GM12801 (cell line): ENCODE measurements at regions not wholly inside any gene's neighbourhood (a gene's known extent, or its start where the extent isn't known, plus 50 kb on each side); places are given as distances from the start of the nearest gene placed in this dataset.

Experiments
- TF ChIP-seq, protein P1 (sequence below): IDR thresholded peaks from one replicate; pipeline ENCODE4 v1.5.1; 2011; ENCODE audit warnings: control low read depth; ENCODE audit not compliant: insufficient read length; ENCODE audit errors: extremely low read depth

DNA sequence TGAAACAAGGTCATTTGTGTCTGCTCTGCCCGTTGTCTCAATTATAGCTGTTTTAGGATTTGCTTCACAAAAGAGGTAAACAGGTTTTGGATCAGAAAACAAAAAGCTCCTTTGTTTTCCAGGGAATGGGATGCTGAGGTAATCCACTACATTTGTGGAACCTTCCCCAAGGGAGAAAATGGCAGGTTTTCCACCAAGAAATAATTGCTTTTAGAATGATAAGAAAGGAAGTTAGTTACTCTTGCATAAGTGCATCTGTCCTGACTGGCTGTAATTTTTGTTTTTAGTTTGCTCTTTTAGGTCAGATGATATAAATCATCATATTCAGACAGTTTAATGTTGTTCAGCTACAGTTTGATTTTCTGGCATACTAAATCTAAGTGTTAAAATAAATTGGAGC, 198.5 kb upstream of the COL8A1 start:
- TF ChIP-seq, protein P1, sequence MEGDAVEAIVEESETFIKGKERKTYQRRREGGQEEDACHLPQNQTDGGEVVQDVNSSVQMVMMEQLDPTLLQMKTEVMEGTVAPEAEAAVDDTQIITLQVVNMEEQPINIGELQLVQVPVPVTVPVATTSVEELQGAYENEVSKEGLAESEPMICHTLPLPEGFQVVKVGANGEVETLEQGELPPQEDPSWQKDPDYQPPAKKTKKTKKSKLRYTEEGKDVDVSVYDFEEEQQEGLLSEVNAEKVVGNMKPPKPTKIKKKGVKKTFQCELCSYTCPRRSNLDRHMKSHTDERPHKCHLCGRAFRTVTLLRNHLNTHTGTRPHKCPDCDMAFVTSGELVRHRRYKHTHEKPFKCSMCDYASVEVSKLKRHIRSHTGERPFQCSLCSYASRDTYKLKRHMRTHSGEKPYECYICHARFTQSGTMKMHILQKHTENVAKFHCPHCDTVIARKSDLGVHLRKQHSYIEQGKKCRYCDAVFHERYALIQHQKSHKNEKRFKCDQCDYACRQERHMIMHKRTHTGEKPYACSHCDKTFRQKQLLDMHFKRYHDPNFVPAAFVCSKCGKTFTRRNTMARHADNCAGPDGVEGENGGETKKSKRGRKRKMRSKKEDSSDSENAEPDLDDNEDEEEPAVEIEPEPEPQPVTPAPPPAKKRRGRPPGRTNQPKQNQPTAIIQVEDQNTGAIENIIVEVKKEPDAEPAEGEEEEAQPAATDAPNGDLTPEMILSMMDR: no peak

DNA sequence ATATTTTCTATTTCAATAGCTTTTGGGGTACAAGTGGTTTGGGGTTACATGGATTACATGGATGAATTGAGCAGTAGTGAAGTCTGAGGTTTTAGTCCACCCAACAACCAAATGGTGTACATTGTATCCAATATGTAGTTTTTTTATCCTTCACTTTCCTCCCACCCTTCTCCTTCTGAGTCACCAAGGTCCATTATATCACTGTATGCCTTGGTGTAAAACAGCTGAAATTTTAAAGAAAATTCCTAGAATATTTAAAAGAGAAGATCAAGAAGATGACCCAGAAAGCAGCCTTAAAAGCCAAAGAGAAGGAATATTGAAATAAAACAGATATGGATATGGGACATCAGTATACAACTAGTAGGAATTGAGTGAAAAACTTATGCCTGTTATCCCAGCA, 204.2 kb upstream of the COL8A1 start:
- TF ChIP-seq, protein P1: no peak

DNA sequence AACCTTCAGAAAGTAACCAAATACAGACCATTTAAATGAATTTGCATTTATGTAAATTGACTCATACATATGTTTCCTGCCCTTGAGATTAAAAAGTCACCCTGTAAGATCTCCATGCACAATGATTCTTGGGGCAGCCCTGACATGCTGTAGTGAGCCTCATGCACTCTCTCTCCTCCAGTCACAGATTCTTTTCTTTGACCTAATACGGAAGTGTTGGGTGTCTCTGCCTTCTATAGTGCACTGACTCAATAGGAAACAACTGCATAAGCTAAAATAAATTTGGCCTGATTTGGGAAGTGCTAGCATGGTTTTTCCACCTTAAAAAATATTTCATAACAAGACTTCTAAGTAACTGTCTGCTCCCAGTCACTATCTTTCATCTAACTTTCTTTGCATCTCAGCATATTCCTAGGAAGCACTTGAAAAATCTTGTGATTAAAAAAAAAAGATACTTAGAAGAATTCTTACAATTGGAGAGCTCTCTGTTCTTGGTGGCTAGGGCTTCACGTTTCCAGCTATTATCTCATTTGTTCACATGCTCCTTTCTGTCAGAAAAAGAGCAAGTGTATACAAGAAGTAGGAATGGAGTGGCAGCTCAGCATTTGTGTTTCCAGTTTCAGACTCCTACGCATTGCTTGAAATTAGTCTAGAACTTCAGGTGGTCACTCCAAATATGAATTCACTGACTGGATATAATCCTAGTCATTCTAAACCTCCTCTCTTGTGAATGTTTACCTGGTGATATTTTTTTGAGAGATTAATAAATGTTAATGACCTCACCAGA, 207.9 kb upstream of the COL8A1 start:
- TF ChIP-seq, protein P1: no peak

DNA sequence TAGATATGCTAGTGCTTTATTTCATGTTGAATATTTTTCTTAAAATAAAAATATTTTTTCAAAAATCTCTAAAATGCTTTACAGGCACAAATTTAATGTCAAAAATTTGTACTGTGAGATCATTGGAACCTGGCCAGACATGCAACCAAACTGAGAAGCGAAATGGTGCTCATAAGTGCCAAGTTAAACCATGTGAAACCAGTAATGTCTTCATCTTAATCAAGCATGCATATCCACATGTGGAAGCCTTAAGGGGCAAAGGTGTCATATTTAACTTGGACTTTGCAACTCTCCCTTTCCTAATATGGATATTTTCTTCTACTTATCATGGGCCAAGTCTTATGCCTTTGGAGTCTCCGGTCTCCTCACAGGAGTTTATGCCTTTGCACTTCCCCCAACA, 208.9 kb upstream of the COL8A1 start:
- TF ChIP-seq, protein P1: no peak

DNA sequence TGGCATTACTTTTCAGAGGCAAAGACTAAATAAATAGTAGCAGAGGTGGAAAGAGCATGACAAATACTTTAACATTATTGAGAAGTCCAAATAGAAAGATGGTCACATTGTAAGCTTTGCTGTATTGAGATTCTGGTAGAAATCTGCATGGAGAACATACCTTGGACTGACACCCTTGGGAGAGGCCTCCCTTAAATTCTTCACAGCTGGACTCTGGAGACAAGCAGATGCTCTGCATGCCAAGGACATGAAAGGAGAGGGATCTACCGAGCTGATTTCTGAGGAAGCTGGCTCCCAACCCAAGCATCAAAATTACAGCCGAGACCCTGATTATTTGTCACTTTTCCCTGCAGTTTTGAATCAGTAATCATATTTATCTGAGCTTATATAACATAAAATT, 212.5 kb upstream of the COL8A1 start:
- TF ChIP-seq, protein P1: no peak

DNA sequence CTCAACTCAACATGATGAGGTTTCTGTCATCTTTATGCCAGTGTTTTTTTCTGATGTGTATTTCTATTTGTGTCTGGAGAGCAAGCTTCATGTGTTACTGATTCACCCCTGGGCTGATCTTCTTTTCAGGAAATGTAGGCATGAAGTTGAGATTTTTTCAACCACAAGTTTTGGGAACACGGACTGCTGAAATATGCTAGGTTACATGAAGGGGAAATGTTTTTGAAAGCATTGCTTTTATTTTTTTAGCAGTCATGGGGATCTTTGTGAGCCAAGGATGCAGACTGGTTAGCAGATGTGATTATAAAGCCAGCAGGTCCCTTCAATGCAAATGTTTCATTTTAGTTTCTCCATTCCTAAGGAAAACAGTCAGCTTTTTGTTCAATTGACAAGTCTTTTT, 219.3 kb upstream of the COL8A1 start:
- TF ChIP-seq, protein P1: no peak

DNA sequence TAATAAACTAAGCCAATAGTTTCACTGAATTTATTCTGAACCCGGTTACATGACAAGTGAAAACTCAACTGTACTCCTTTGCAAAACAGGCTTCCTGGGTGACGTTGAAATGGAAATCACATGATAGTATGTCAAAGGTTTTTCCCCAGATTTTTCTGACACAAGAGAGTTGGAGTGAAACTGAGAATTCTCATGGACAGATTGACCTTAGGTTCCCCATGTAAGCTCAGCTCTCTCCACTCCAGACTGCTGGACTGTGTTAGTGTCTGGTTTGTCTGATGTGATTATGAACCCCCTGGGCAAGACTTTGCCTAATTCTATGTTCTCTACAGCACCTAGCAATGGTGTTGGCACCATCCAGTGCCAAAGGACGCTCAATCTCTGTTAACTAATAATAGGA, 219.7 kb upstream of the COL8A1 start:
- TF ChIP-seq, protein P1: no peak
